Posterior vena cava (tissue), 2 donors: ENCODE measurements at regions not wholly inside any gene's neighbourhood (a gene's known extent, or its start where the extent isn't known, plus 50 kb on each side); places are given as distances from the start of the nearest gene placed in this dataset.

Experiments
- DNase-seq: peaks from one replicate; pipeline ENCODE4 v3.0.0-alpha.2; 2020; ENCODE audit warnings: low spot score
- intact Hi-C, 2 donors: fragments of 100-400 bp; cut with DNase I; formaldehyde crosslinking; loops; one replicate each; pipeline versions ENCODE4 v1.14.1 to v1.14.2; 2022 to 2023
- donor health status: DM: yes; HTN: yes; CAD: no.
- donor health status: DM: yes; HTN: yes; CAD: no.

GRCh38 chr15:36335224-36335623 is 244.2 kb upstream of the CDIN1 start:
- no peak for DNase-seq
- intact Hi-C loops: no loop called here

- DNase-seq: no peak
- intact Hi-C loops: no loop called here
These were observed 243.8 kb upstream of the CDIN1 start for GRCh38 chr15:36335659-36336058.

- no peak for DNase-seq
- intact Hi-C loops: no loop called here
These were observed 234.5 kb upstream of the CDIN1 start for GRCh38 chr15:36344887-36345286.

- intact Hi-C loops: no loop called here
- no peak for DNase-seq
These were observed 232.1 kb upstream of the CDIN1 start for GRCh38 chr15:36347272-36347858.

- intact Hi-C loops: no loop called here
- DNase-seq: no peak
These were observed 223.0 kb upstream of the CDIN1 start for GRCh38 chr15:36356466-36356865.

- DNase-seq: no peak
- intact Hi-C loops: no loop called here
These were observed 222.3 kb upstream of the CDIN1 start for GRCh38 chr15:36356978-36357601.

- DNase-seq: no peak
- intact Hi-C loops: no loop called here
These were observed 221.3 kb upstream of the CDIN1 start for GRCh38 chr15:36358094-36358493.

- no peak for DNase-seq
- intact Hi-C loops: no loop called here
These were observed 220.9 kb upstream of the CDIN1 start for GRCh38 chr15:36358523-36358922.

- no peak for DNase-seq
- intact Hi-C loops: no loop called here
These were observed 220.1 kb upstream of the CDIN1 start for GRCh38 chr15:36359286-36359685.

GRCh38 chr15:36361351-36361870 is 218.0 kb upstream of the CDIN1 start:
- intact Hi-C loops: no loop called here
- DNase-seq: no peak

- DNase-seq: no peak
- intact Hi-C loops: no loop called here
These were observed 216.9 kb upstream of the CDIN1 start for GRCh38 chr15:36362509-36362915.

- intact Hi-C loops: no loop called here
These were observed 216.1 kb upstream of the CDIN1 start for GRCh38 chr15:36363335-36363734.

GRCh38 chr15:36364377-36364776 is 215.0 kb upstream of the CDIN1 start:
- intact Hi-C loops: no loop called here
- no peak for DNase-seq

More at GRCh38 chr15:36363335-36363734, 216.1 kb upstream of the CDIN1 start:
- DNase-seq: no peak

GRCh38 chr15:36365963-36366362 is 213.5 kb upstream of the CDIN1 start:
- no peak for DNase-seq
- intact Hi-C loops: no loop called here

- intact Hi-C loops: no loop called here
- no peak for DNase-seq
These were observed 209.2 kb upstream of the CDIN1 start for GRCh38 chr15:36370051-36370730.

- no peak for DNase-seq
- intact Hi-C loops: no loop called here
These were observed 208.7 kb upstream of the CDIN1 start for GRCh38 chr15:36370731-36371112.

- DNase-seq: no peak
- intact Hi-C loops: no loop called here
These were observed 207.9 kb upstream of the CDIN1 start for GRCh38 chr15:36371509-36371908.

- DNase-seq: no peak
- intact Hi-C loops: no loop called here
These were observed 206.5 kb upstream of the CDIN1 start for GRCh38 chr15:36372968-36373367.

GRCh38 chr15:36373550-36373949 is 205.9 kb upstream of the CDIN1 start:
- DNase-seq: no peak
- intact Hi-C loops: no loop called here

- no peak for DNase-seq
- intact Hi-C loops: no loop called here
These were observed 190.3 kb upstream of the CDIN1 start for GRCh38 chr15:36389107-36389506.

GRCh38 chr15:36390491-36390890 is 188.9 kb upstream of the CDIN1 start:
- intact Hi-C loops: no loop called here
- DNase-seq: no peak
